ENCODE measurements at regions not wholly inside any gene's neighbourhood (a gene's known extent, or its start where the extent isn't known, plus 50 kb on each side); places are given as distances from the start of the nearest gene placed in this dataset.

DNA sequence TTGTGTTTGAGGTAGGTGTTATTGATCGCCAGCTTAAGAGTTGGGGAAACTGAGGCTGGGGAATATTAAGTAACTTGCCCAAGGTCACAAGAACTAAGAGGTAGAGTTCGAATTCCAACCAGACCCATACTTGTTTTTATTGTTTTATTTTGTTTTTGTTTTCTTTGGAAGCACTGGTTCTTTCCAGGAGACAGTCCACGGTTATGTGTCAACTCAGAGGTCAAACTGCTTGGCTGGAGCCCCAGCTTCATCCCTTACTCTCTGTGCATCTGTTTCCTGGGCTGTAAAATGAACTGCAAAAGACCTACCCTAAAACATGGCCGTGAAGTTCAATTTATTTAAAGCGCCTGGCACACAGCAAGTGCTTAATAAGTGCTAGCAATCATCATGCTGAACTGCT lies 74.4 kb upstream of the MAP1LC3B2 start:
- Histone ChIP-seq H3K27me3 (no peaks in the 10 kb centered on the region), H4K20me1 (no peaks in the 10 kb centered on the region), H3K9ac (no peak overlapping the region), H3K27ac (no peak overlapping the region), H3K4me3 (no peak overlapping the region), H3K36me3 (no peaks in the 10 kb centered on the region), H3K4me2 (no peak overlapping the region), H3K9me3 (replicated peaks in 1 of 11) (peaks cover 0 to 13% (median 10%) of the 10 kb centered on the region in 11 experiments; a peak in 13 of 22 replicates), H3K4me1 (peaks cover 0 to 6% (median 0%) of the 10 kb centered on the region in 10 experiments; a peak in 3 of 20 replicates)
- TF ChIP-seq Cebpa-rat (IDR thresholded peaks at IDR 0.05) = no peak

GRCh38 chr12:116489116-116489515 lies 70.1 kb upstream of the MAP1LC3B2 start:
- H3K9me3 ChIP-seq (replicated peaks in 1 of 11) = peaks cover 0 to 13% (median 10%) of the 10 kb centered on the region in 11 experiments; a peak in 13 of 22 replicates
- H3K4me3 ChIP-seq = no peak overlapping the region
- H3K27ac ChIP-seq = no peak overlapping the region
- H3K4me2 ChIP-seq = no peak overlapping the region
- no peak overlapping the region for H3K9ac ChIP-seq
- H3K4me1 ChIP-seq = peaks cover 0 to 23% (median 11%) of the 10 kb centered on the region in 10 experiments; a peak in 11 of 20 replicates
- H3K36me3 ChIP-seq = no peaks in the 10 kb centered on the region
- no peaks in the 10 kb centered on the region for H3K27me3 ChIP-seq
- H4K20me1 ChIP-seq = no peaks in the 10 kb centered on the region
- no peak for TF ChIP-seq Cebpa-rat (IDR thresholded peaks at IDR 0.05)

GRCh38 chr12:116490471-116490870 lies 68.7 kb upstream of the MAP1LC3B2 start:
- Histone ChIP-seq H3K36me3 (no peaks in the 10 kb centered on the region), H3K27me3 (no peaks in the 10 kb centered on the region), H3K27ac (no peak overlapping the region), H3K4me3 (no peak overlapping the region), H4K20me1 (no peaks in the 10 kb centered on the region), H3K9me3 (replicated peaks in 1 of 11) (peaks cover 0 to 13% (median 10%) of the 10 kb centered on the region in 11 experiments; a peak in 13 of 22 replicates), H3K4me1 (peaks cover 0 to 23% (median 11%) of the 10 kb centered on the region in 10 experiments; a peak in 11 of 20 replicates), H3K9ac (no peak overlapping the region), H3K4me2 (peak overlapping the region in 2 of 11 experiments; percentile 16 to 32; a peak in 1 of 22 replicates)
- TF ChIP-seq Cebpa-rat (IDR thresholded peaks at IDR 0.05) = no peak

DNA sequence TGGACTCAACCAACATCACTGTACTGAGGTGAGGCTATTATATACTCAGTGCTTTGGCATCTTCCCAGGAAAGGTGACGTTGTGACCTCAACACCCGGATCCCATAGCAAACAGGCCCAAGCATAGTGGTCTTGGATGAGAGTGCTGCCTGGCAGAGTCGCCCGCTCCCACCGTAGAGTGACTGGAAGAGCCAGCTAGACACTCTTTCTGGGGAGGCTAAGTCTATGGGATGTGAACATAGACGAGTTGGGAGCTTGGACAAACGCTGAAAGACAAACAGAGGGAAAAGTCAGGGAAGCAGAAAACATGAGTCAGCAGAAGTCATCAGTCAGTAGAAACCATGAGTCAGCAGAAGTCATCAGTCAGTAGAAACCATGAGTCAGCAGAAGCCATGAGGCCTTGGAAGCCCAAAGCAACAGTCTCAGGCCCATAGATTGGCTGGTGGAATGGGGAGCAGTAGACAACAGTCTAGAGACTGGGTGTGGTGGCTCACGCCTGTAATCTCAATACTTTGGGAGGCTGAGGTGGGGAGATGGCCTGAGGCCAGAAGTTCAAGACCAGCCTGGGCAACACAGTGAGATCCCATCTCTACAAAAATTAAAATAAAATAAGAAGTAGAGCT lies 66.4 kb upstream of the MAP1LC3B2 start:
- H3K4me3 ChIP-seq = no peak overlapping the region
- H4K20me1 ChIP-seq = no peaks in the 10 kb centered on the region
- peaks cover 0 to 10% (median 8%) of the 10 kb centered on the region in 11 experiments; a peak in 13 of 22 replicates for H3K9me3 ChIP-seq (replicated peaks in 1 of 11)
- TF ChIP-seq Cebpa-rat (IDR thresholded peaks at IDR 0.05) = no peak
- H3K9ac ChIP-seq = no peak overlapping the region
- 0 out of 22 replicates have a peak overlapping the region, but pooled peaks of 2 of the 11 experiments have one; percentile 13 for H3K4me2 ChIP-seq
- no peaks in the 10 kb centered on the region for H3K27me3 ChIP-seq
- no peaks in the 10 kb centered on the region for H3K36me3 ChIP-seq
- H3K4me1 ChIP-seq = peaks cover 0 to 23% (median 11%) of the 10 kb centered on the region in 10 experiments; a peak in 11 of 20 replicates
- peak overlapping the region in 2 of 11 experiments; percentile 5 to 64; a peak in 4 of 22 replicates for H3K27ac ChIP-seq

- Histone ChIP-seq H3K4me1 (peaks cover 0 to 23% (median 11%) of the 10 kb centered on the region in 10 experiments; a peak in 11 of 20 replicates), H3K27ac (no peak overlapping the region), H3K27me3 (no peaks in the 10 kb centered on the region), H4K20me1 (no peaks in the 10 kb centered on the region), H3K9me3 (replicated peaks in 1 of 11) (0 out of 22 replicates have a peak, but pooled peaks cover 0 to 2% (median 0%) of the 10 kb centered on the region in 11 experiments), H3K36me3 (no peaks in the 10 kb centered on the region), H3K4me2 (no peak overlapping the region), H3K4me3 (no peak overlapping the region), H3K9ac (no peak overlapping the region)
- no peak for TF ChIP-seq Cebpa-rat (IDR thresholded peaks at IDR 0.05)
Observed at GRCh38 chr12:116495260-116495659, 63.9 kb upstream of the MAP1LC3B2 start.

GRCh38 chr12:116497051-116497591 lies 62.1 kb upstream of the MAP1LC3B2 start:
- H3K9ac ChIP-seq = no peak overlapping the region
- H3K4me2 ChIP-seq = no peak overlapping the region
- no peaks in the 10 kb centered on the region for H4K20me1 ChIP-seq
- H3K4me1 ChIP-seq = peaks cover 0 to 6% (median 0%) of the 10 kb centered on the region in 10 experiments; a peak in 5 of 20 replicates
- no peak overlapping the region for H3K27ac ChIP-seq
- TF ChIP-seq Cebpa-rat (IDR thresholded peaks at IDR 0.05) = no peak
- H3K36me3 ChIP-seq = no peaks in the 10 kb centered on the region
- no peaks in the 10 kb centered on the region for H3K9me3 ChIP-seq (replicated peaks in 1 of 11)
- no peaks in the 10 kb centered on the region for H3K27me3 ChIP-seq
- H3K4me3 ChIP-seq = no peak overlapping the region

GRCh38 chr12:116498471-116498870 lies 60.7 kb upstream of the MAP1LC3B2 start:
- Histone ChIP-seq H3K27me3 (no peaks in the 10 kb centered on the region), H3K9ac (no peak overlapping the region), H3K4me2 (no peak overlapping the region), H3K4me3 (no peak overlapping the region), H3K27ac (no peak overlapping the region), H3K4me1 (peaks cover 0 to 4% (median 0%) of the 10 kb centered on the region in 10 experiments; a peak in 1 of 20 replicates), H3K36me3 (no peaks in the 10 kb centered on the region), H4K20me1 (no peaks in the 10 kb centered on the region), H3K9me3 (replicated peaks in 1 of 11) (no peaks in the 10 kb centered on the region)
- no peak for TF ChIP-seq Cebpa-rat (IDR thresholded peaks at IDR 0.05)

GRCh38 chr12:116502141-116502725 lies 56.9 kb upstream of the MAP1LC3B2 start:
- Histone ChIP-seq H3K4me3 (no peak overlapping the region), H3K9ac (no peak overlapping the region), H3K4me2 (no peak overlapping the region), H3K36me3 (no peaks in the 10 kb centered on the region), H3K27ac (no peak overlapping the region), H3K9me3 (replicated peaks in 1 of 11) (no peaks in the 10 kb centered on the region), H3K4me1 (peaks cover 0 to 2% (median 0%) of the 10 kb centered on the region in 10 experiments; a peak in 1 of 20 replicates), H4K20me1 (no peaks in the 10 kb centered on the region), H3K27me3 (0 out of 22 replicates have a peak, but pooled peaks cover 0 to under 1% (median 0%) of the 10 kb centered on the region in 11 experiments)
- TF ChIP-seq Cebpa-rat (IDR thresholded peaks at IDR 0.05) = no peak

- no peak for TF ChIP-seq Cebpa-rat (IDR thresholded peaks at IDR 0.05)
- H3K36me3 ChIP-seq = no peaks in the 10 kb centered on the region
- H3K27me3 ChIP-seq = peaks cover 2 to 7% (median 4%) of the 10 kb centered on the region in 11 experiments; a peak in 19 of 22 replicates
- no peaks in the 10 kb centered on the region for H4K20me1 ChIP-seq
- no peak overlapping the region for H3K9ac ChIP-seq
- H3K9me3 ChIP-seq (replicated peaks in 1 of 11) = no peaks in the 10 kb centered on the region
- no peak overlapping the region for H3K27ac ChIP-seq
- no peak overlapping the region for H3K4me3 ChIP-seq
- no peak overlapping the region for H3K4me2 ChIP-seq
- peaks cover 4 to 8% (median 6%) of the 10 kb centered on the region in 10 experiments; a peak in 19 of 20 replicates for H3K4me1 ChIP-seq
Observed at GRCh38 chr12:116502989-116503496, 56.1 kb upstream of the MAP1LC3B2 start.
